ENCODE measurements at regions not wholly inside any gene's neighbourhood (a gene's known extent, or its start where the extent isn't known, plus 50 kb on each side); places are given as distances from the start of the nearest gene placed in this dataset.

DNA sequence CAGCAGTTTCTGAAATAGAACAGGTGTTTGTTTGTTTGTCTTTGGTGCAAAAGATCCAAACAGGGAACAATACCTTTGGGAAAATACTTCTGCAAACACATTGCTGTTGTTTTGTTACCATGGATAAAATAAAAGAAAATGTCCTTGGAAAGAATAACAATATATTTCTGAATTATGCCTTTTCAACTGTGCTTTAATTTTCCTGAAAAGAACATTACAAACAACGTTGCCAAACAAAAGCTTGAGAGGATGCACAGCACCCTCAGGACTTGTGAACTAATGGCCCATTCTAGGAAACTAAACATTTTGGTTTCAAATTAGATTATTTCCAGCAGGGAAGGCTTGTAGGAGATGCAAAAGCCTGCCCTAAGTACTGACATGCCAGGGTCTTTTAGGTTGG, 967.2 kb downstream of the TLE4 start:
- DNase-seq, result no peak
- in situ Hi-C loops (cut with MboI; ENCODE audit: low pct_unique_long_range_greater_than_20kb, low sequenced_read_pairs), result no loop called here

DNA sequence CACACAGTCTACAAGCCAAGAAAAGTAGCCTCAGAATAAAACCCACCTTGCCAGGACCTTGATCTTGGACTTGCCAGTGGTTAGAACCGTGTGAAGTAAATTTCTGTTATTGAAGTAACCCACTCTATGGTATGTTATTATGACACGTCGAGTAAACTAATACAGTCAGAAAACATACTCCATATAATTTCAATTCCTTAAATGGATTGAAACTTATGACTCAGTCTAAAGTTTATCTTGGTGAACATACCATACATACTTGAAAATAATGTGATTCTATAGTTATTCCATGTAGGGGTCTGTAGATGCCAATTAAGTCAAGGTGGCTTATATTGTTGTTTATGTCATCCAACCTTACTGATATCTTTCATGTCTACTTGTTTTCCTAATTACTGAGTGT, 950.7 kb downstream of the TLE4 start:
- in situ Hi-C loops (cut with MboI; ENCODE audit: low pct_unique_long_range_greater_than_20kb, low sequenced_read_pairs), result no loop called here
- no peak for DNase-seq

DNA sequence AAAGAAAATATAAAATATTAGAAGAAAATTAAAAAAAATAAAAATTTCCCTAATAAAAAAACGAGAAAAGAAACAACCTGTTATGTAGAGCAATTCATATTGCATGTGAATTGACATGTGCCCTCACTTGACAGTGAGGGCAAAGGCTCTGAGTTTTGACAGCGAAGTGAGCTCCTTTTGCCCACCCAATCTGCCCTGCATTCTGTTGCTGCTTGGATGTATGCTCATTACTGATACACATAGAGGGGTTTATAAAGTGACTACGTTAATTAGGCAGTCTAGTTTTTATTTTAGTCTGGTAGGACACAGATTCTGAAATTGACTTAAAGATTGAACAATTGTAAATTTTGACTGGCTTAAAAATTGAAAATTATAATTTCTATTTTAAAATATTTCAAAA, 949.4 kb downstream of the TLE4 start:
- in situ Hi-C loops (cut with MboI; ENCODE audit: low pct_unique_long_range_greater_than_20kb, low sequenced_read_pairs), result no loop called here
- no peak for DNase-seq

- no peak for DNase-seq
- in situ Hi-C loops (cut with MboI; ENCODE audit: low pct_unique_long_range_greater_than_20kb, low sequenced_read_pairs), result no loop called here
Measured at GRCh38 chr9:80520231-80520630, 948.5 kb downstream of the TLE4 start.

GRCh38 chr9:80518441-80518840, 946.7 kb downstream of the TLE4 start:
- in situ Hi-C loops (cut with MboI; ENCODE audit: low pct_unique_long_range_greater_than_20kb, low sequenced_read_pairs), result no loop called here
- DNase-seq, result no peak

DNA sequence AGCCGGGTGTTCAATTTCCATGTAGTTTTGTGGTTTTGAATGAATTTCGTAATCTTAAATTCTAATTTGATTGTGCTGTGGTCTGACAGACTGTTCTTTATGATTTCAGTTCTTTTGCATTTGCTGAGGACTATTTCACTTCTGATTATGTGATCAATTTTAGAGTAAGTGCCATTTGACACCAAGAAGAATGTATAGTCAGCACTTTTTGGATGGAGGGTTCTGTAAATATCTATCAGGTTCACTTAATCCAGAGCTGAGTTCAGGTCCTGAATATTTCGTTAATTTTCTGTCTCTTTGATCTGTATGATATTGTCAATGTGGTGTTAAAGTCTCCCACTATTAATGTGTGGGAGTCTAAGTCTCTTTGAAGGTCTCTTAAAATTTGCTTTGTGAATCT, 944.9 kb downstream of the TLE4 start:
- in situ Hi-C loops (cut with MboI; ENCODE audit: low pct_unique_long_range_greater_than_20kb, low sequenced_read_pairs), result no loop called here
- no peak for DNase-seq

DNA sequence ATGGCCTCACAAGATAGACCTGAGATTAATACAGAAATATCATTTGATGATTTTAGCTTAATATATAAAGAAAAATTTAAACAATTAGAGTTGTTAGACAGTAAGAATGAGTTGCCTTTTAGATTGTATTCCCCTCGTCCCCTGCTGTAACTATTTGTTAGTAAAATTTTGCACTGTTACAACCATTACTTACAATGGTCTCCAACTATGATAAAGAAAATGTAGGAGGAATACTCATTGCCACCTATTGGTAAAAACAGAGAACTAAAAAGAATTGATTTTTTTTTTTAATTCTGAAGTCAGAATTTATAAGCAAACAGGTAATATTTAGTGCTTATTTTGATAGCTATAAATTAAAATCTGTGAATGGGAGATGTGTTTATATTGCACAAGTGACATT, 937.6 kb downstream of the TLE4 start:
- in situ Hi-C loops (cut with MboI; ENCODE audit: low pct_unique_long_range_greater_than_20kb, low sequenced_read_pairs), result no loop called here

GRCh38 chr9:80507611-80508010, 935.8 kb downstream of the TLE4 start:
- in situ Hi-C loops (cut with MboI; ENCODE audit: low pct_unique_long_range_greater_than_20kb, low sequenced_read_pairs), result no loop called here

More for the DNA sequence above, 937.6 kb downstream of the TLE4 start:
- no peak for DNase-seq

DNA sequence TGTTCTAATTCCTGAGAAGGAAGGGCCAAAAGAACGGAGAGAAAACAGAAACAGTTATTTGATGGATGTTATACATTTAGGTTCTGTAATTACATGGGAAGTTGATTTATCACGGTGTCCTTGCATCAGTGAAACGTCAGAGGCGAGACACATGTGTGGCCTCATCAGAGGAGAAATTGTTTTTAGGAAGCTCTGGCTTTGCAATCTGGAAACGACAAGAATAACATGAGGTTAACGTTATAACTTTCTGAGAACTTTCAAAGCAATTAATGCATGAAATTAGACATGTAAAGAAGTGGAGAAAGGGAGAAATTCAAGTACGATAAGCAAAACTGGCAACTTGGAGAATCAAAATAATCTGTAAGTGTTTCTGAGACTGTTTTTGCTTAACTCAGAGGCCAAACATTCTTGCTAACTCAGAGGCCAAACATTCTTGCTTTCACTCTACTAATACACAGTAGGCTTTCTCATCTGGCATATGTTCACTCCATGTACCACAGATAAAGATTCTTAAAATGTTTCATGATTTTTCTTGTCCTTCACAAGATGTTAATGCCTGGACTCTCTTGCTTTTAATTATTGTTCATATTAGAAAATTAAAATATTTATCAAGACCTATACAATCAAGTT, 933.0 kb downstream of the TLE4 start:
- in situ Hi-C loops (cut with MboI; ENCODE audit: low pct_unique_long_range_greater_than_20kb, low sequenced_read_pairs), result no loop called here
- no peak for DNase-seq

More at GRCh38 chr9:80507611-80508010, 935.8 kb downstream of the TLE4 start:
- no peak for DNase-seq

- DNase-seq, result no peak
- in situ Hi-C loops (cut with MboI; ENCODE audit: low pct_unique_long_range_greater_than_20kb, low sequenced_read_pairs), result no loop called here
Measured at GRCh38 chr9:80503671-80504281, 932.0 kb downstream of the TLE4 start.

DNA sequence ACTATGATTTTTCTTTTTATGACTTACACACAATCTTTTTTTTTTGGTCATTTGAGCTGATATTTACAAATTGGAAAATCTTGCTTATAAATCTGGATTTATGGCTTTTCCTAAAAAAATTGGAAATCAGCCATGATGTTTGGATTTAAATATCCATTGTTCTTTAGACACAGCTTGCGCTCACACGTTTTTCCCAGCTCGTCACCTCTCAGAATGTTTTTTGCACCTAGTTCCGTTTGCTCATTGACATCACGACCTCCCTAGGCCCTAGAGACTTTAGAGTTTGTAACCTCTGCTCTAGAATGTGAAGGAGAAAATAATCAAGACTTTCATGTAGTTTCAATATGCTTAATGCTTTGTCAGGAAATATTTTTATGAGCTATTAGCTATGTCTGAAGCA, 930.5 kb downstream of the TLE4 start:
- no peak for DNase-seq
- in situ Hi-C loops (cut with MboI; ENCODE audit: low pct_unique_long_range_greater_than_20kb, low sequenced_read_pairs), result no loop called here

DNA sequence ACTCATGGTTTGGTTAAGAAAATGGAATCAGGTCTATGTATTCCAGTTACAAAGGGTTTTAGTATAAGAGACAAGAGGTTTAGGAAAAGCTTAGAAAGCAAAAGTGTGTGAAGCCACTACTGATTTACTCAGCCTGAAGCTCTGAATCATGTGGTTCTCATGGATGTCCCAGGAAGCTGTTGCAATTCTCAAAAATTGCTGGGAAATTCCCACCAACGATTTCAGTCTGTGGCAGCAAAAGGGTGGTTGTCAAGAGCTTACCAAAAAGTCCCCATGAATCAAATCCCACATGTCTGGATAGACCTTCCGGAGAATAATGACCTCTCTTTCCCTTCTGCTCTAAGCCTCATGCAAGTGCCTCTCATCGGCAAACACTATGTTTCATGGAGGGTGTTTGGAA, 929.9 kb downstream of the TLE4 start:
- DNase-seq, result no peak
- in situ Hi-C loops (cut with MboI; ENCODE audit: low pct_unique_long_range_greater_than_20kb, low sequenced_read_pairs), result no loop called here

DNA sequence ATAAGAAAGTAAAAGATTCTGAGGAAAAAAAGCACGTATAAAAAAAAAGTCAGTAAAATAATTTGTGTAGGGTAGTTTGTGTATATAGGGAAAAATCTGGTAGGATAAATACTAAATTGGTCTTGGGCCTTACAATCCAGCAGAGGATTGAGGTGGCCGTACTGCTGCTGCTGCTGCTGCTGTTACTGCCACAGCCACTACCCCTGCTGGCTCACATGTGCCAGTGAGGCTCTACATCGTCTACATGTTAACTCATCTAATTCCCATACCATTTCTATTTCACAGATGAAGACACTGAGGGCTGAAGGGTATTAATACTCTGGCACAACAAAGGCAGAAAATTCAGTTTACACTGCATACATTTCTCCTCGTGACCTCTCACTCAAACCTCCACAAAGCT, 928.5 kb downstream of the TLE4 start:
- in situ Hi-C loops (cut with MboI; ENCODE audit: low pct_unique_long_range_greater_than_20kb, low sequenced_read_pairs), result no loop called here
- no peak for DNase-seq

DNA sequence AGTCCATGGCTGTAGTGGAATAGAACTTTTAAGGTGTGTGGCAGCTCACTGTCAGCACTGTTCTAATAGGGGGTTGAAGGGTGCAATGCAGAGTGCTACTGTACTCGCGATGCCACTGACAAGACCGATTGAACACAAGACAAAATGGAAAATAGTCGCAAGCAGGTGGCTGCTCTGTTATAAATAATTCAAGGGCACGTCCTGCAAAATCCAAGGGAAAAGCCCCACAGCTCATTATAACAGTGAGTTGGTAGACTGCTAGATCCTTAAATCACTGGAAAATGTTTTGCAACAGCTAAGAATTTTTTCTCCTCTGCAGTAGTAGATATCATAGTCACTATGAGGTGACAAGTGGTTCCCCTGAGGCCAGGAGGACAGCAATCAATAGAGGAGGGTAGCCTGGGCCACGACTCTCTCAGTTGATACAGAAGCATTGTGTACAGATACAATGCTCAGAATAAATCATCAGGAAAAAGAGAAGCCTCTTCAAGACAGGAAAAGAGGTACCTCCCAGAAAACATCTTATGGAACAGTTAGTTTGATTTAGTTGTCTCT, 926.3 kb downstream of the TLE4 start:
- in situ Hi-C loops (cut with MboI; ENCODE audit: low pct_unique_long_range_greater_than_20kb, low sequenced_read_pairs), result no loop called here
- DNase-seq, result no peak

DNA sequence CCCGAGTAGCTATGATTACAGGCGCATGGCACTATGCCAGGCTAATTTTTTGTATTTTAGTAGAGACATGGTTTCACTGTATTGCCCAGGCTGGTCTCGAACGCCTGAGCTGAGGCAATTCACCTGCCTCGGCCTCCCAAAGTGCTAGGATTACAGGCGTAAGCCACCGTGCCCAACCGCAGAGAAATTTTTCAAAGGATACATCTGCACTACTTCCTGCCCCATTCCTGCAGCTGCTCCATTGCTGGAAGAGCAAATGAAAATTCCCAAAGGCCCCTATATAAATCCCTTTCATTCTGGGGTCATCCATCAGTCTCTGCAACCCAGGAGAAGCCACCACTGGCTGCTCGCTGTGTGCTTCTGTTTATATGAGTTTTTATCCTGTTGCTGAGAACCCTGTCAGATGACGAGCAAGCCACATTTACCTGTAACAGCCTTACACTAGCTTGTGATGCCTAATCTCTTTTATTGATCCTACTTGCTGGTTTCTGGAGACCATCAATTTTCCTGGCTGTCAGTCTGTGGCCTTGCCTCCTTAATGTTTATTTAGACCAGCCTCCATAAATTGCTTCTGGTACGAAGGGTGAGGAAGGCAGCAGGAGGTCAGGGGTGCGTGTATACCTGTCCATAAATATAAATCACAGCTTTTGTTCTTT, 925.3 kb downstream of the TLE4 start:
- in situ Hi-C loops (cut with MboI; ENCODE audit: low pct_unique_long_range_greater_than_20kb, low sequenced_read_pairs), result no loop called here
- DNase-seq, result no peak

DNA sequence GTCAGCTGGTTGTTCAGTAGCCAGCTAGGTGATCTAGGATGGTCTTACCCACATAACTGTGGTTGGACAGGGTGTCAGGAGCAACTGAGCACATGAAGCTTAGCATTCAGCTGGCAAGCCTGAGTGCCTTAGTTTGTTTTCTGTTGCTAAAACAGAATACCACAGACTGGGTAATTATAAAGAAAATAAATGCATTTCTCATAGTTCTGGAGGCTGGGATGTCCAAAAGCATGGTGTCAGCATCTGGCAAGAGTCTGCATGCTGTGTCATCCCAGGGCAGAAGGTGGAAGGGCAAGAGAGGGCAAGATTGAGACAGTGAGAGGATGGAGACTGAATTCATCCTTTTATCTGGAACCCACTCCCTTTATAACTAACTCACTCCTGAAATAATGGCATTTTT, 921.5 kb downstream of the TLE4 start:
- no peak for DNase-seq
- in situ Hi-C loops (cut with MboI; ENCODE audit: low pct_unique_long_range_greater_than_20kb, low sequenced_read_pairs), result no loop called here

GRCh38 chr9:80492221-80492620, 920.5 kb downstream of the TLE4 start:
- in situ Hi-C loops (cut with MboI; ENCODE audit: low pct_unique_long_range_greater_than_20kb, low sequenced_read_pairs), result no loop called here
- no peak for DNase-seq

GRCh38 chr9:80491086-80491696, 919.4 kb downstream of the TLE4 start:
- no peak for DNase-seq
- in situ Hi-C loops (cut with MboI; ENCODE audit: low pct_unique_long_range_greater_than_20kb, low sequenced_read_pairs), result no loop called here

DNA sequence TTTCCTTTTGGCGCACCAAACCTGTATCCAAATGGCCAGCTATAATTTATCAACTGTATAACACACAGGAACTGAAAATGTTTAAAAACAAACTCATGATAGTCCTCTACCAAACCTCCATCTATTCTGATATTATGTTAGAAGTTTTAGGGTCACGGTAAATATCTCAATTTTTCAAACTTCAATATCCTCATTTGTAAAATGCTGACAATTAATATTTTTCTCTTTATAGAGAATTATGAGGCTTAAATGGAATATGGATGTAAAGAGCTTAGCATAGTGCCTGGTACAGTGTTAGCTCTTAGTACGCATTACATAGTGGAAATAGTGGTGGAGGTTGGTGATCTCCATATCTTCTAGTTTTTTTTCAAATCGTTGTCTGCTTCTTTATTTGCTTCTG, 917.6 kb downstream of the TLE4 start:
- in situ Hi-C loops (cut with MboI; ENCODE audit: low pct_unique_long_range_greater_than_20kb, low sequenced_read_pairs), result no loop called here
- no peak for DNase-seq
